B cell (primary cell): ENCODE measurements at regions not wholly inside any gene's neighbourhood (a gene's known extent, or its start where the extent isn't known, plus 50 kb on each side); places are given as distances from the start of the nearest gene placed in this dataset.

Experiments used
- ATAC-seq: fragments of 200-7000 bp; cut with Tn5 transposase; one replicate; pipeline ENCODE4 v1.10.0; 2021; ENCODE audit warnings: low read depth, mild to moderate bottlenecking, moderate number of reproducible peaks, moderate library complexity
- CTCF ChIA-PET: fragments of 350-600 bp; sonication (Branson Sonifier 250); formaldehyde crosslinking; loops from one replicate; lab custom pipeline; 2021; ENCODE audit warnings: antibody characterized with exemption, inconsistent platforms; lab: Charles Lee
- POLR2A ChIA-PET: fragments of 350-600 bp; sonication (Branson Sonifier 250); formaldehyde crosslinking; loops from one replicate; lab custom pipeline; 2021; ENCODE audit warnings: antibody characterized with exemption; lab: Charles Lee
- DNase-seq: peaks from one replicate; pipeline ENCODE4 v3.0.0; 2013
- H2AFZ ChIP-seq: 2 replicates; pipeline ENCODE4 v1.6.1; 2012; ENCODE audit warnings: mild to moderate bottlenecking, low read depth, low read length; ENCODE audit not compliant: insufficient read depth, poor library complexity, severe bottlenecking
- H3K27ac ChIP-seq, 2 donors: 1 replicate in 1 of 2; 2 replicates in 1 of 2; pipeline ENCODE4 v1.5.1; 2012 to 2013; ENCODE audit warnings: low read length in 2 of 2, mild to moderate bottlenecking in 2 of 2, moderate library complexity in 1 of 2
- H3K27me3 ChIP-seq, 4 experiments: fragments of 200-600 bp in 1 of 4; sonication (generic) in 1 of 4; replicated peaks in 1 of 4; 1 replicate in 2 of 4; 2 replicates in 2 of 4; pipeline versions ENCODE4 v1.6.1 to v1.7.0; 2013 to 2016; ENCODE audit warnings: low read length in 3 of 4, mild to moderate bottlenecking in 2 of 4, mixed read lengths in 1 of 4, moderate library complexity in 1 of 4; ENCODE audit not compliant: insufficient read depth in 4 of 4, control insufficient read depth in 3 of 4; ENCODE audit errors: control extremely low read depth in 1 of 4
- H3K36me3 ChIP-seq, 2 experiments: replicated peaks in 1 of 2; 1 replicate in 1 of 2; 2 replicates in 1 of 2; pipeline versions ENCODE4 v1.6.1 to v1.7.1; 2013; ENCODE audit warnings: low read length in 1 of 2; ENCODE audit not compliant: insufficient read depth in 2 of 2, control insufficient read depth in 1 of 2; ENCODE audit errors: control extremely low read depth in 1 of 2, extremely low read depth in 1 of 2
- H3K4me1 ChIP-seq, 2 donors: fragments of 200-600 bp in 1 of 2; sonication (generic) in 1 of 2; 1 replicate in 1 of 2; 2 replicates in 1 of 2; pipeline versions ENCODE4 v1.5.1 to v1.6.1; 2013 to 2017; ENCODE audit warnings: low read length in 2 of 2; ENCODE audit not compliant: control insufficient read depth in 2 of 2, insufficient read depth in 2 of 2
- H3K4me2 ChIP-seq: replicated peaks from 2 replicates; pipeline ENCODE3; 2012; ENCODE audit warnings: mild to moderate bottlenecking, low read depth, low read length; ENCODE audit not compliant: poor library complexity, severe bottlenecking
- H3K4me3 ChIP-seq, 5 experiments: fragments of 200-600 bp in 1 of 5; sonication (generic) in 1 of 5; 1 replicate in 3 of 5; 2 replicates in 2 of 5; pipeline versions ENCODE4 v1.5.1 to v1.7.0; 2011 to 2016; ENCODE audit warnings: low read length in 4 of 5, mild to moderate bottlenecking in 4 of 5, low read depth in 2 of 5, control low read depth in 1 of 5, moderate library complexity in 1 of 5; ENCODE audit not compliant: insufficient read depth in 1 of 5; ENCODE audit errors: control extremely low read depth in 1 of 5, extremely low read depth in 1 of 5
- H3K79me2 ChIP-seq: fragments of 200-600 bp; sonication (generic); one replicate; pipeline ENCODE4 v1.6.0; 2016; ENCODE audit warnings: low read length; ENCODE audit not compliant: control insufficient read depth, insufficient read depth
- H3K9ac ChIP-seq: fragments of 200-600 bp; sonication (generic); 2 replicates; pipeline ENCODE4 v1.6.1; 2017; ENCODE audit warnings: mild to moderate bottlenecking, low read length, moderate library complexity
- H3K9me3 ChIP-seq, 3 donors: one replicate each; pipeline versions ENCODE4 v1.6.1 to v1.7.1; 2013; ENCODE audit warnings: low read length in 2 of 3; ENCODE audit not compliant: control insufficient read depth in 2 of 3, insufficient read depth in 1 of 3; ENCODE audit errors: control extremely low read depth in 1 of 3
- H4K20me1 ChIP-seq: 2 replicates; pipeline ENCODE4 v1.6.0; 2012; ENCODE audit warnings: mild to moderate bottlenecking, low read length; ENCODE audit not compliant: insufficient read depth, control insufficient read depth, poor library complexity, severe bottlenecking
- H3K27ac Mint-ChIP-seq: one replicate; pipeline ENCODE4 v1.8.0; 2021; ENCODE audit warnings: mixed read lengths
- H3K27me3 Mint-ChIP-seq: one replicate; pipeline ENCODE4 v1.8.0; 2021; ENCODE audit warnings: mixed read lengths
- H3K4me1 Mint-ChIP-seq: one replicate; pipeline ENCODE4 v1.8.0; 2021; ENCODE audit warnings: mixed read lengths
- H3K4me3 Mint-ChIP-seq: one replicate; pipeline ENCODE4 v1.8.0; 2021; ENCODE audit warnings: mixed read lengths
- H3K9me3 Mint-ChIP-seq: one replicate; pipeline ENCODE4 v1.8.0; 2022; ENCODE audit warnings: mixed read lengths; ENCODE audit not compliant: insufficient read depth
- CTCF ChIP-seq: fragments of 200-600 bp; IDR thresholded peaks from one replicate; pipeline ENCODE4 v1.8.0; 2022; ENCODE audit warnings: antibody characterized with exemption, mild to moderate bottlenecking
- EZH2 ChIP-seq: IDR thresholded peaks from 2 replicates; pipeline ENCODE4 v1.6.1; 2012; ENCODE audit warnings: borderline replicate concordance, low read depth, mild to moderate bottlenecking, moderate library complexity, low read length; ENCODE audit not compliant: insufficient read depth, poor library complexity, severe bottlenecking
- WGBS: methylation state at CpG from one replicate; pipeline ENCODE4 v1.1.5; 2013; ENCODE audit warnings: missing lambda C conversion rate; ENCODE audit not compliant: insufficient coverage; 5-methylcytosine and 5-hydroxymethylcytosine counted together
- intact Hi-C: fragments of 100-400 bp; cut with micrococcal nuclease; formaldehyde crosslinking; loops from one replicate; pipeline ENCODE4 v1.10.0; 2022

GRCh38 chr20:16170406-16170971 is 402.8 kb downstream of the KIF16B start:
- no peak overlapping the region for H3K4me2 ChIP-seq
- no peaks in the 10 kb centered on the region for H3K9me3 ChIP-seq
- no peak overlapping the region for H3K9ac ChIP-seq
- 93% methylated on average over 4 of the region's 7 CpGs for WGBS
- no peak overlapping the region for H3K4me3 ChIP-seq
- ChIA-PET POLR2A (no interaction called here), CTCF (interaction anchor here (0.8 kb wide), 1 partner anchor 111 kb away, joined by 4 read pairs; no protein-coding TSS in a partner anchor)
- no peaks in the 10 kb centered on the region for H3K36me3 ChIP-seq
- DNase-seq (no peak), ATAC-seq (no peak)
- Mint-ChIP-seq H3K27me3 (no peaks in the 10 kb centered on the region), H3K9me3 (no peaks in the 10 kb centered on the region), H3K27ac (no peak overlapping the region), H3K4me3 (no peak overlapping the region), H3K4me1 (peaks cover 8% of the 10 kb centered on the region)
- H3K27me3 ChIP-seq: no peaks in the 10 kb centered on the region
- intact Hi-C loops: no loop called here
- no peaks in the 10 kb centered on the region for H3K79me2 ChIP-seq
- H3K27ac ChIP-seq: no peak overlapping the region
- TF ChIP-seq CTCF: no peak
- no peak for TF ChIP-seq EZH2
- H3K4me1 ChIP-seq: peaks cover 0 to 5% of the 10 kb centered on the region in 2 donors
- no peaks in the 10 kb centered on the region for H4K20me1 ChIP-seq
- H2AFZ ChIP-seq: no peak overlapping the region

GRCh38 chr20:16167423-16168130 is 405.7 kb downstream of the KIF16B start:
- no peak overlapping the region for H3K4me3 ChIP-seq
- TF ChIP-seq EZH2 (no peak), CTCF (no peak)
- H3K4me1 ChIP-seq: no peaks in the 10 kb centered on the region
- Mint-ChIP-seq H3K4me3 (no peak overlapping the region), H3K27me3 (no peaks in the 10 kb centered on the region), H3K9me3 (no peaks in the 10 kb centered on the region), H3K27ac (no peak overlapping the region), H3K4me1 (peaks cover 2% of the 10 kb centered on the region)
- no peak overlapping the region for H3K4me2 ChIP-seq
- intact Hi-C loops: no loop called here
- H4K20me1 ChIP-seq: no peaks in the 10 kb centered on the region
- H3K9ac ChIP-seq: no peak overlapping the region
- H3K27me3 ChIP-seq: no peaks in the 10 kb centered on the region
- H3K79me2 ChIP-seq: no peaks in the 10 kb centered on the region
- POLR2A ChIA-PET: no interaction called here
- H2AFZ ChIP-seq: no peak overlapping the region
- DNase-seq: no peak
- WGBS: no CpG with 5 or more reads among the region's 2 CpGs
- no peaks in the 10 kb centered on the region for H3K36me3 ChIP-seq
- H3K27ac ChIP-seq: no peak overlapping the region
- H3K9me3 ChIP-seq: peaks cover 0 to 4% (median 3%) of the 10 kb centered on the region in 3 donors
- ATAC-seq: no peak
- CTCF ChIA-PET: no interaction called here
